GM12873 (cell line): ENCODE measurements at regions not wholly inside any gene's neighbourhood (a gene's known extent, or its start where the extent isn't known, plus 50 kb on each side); places are given as distances from the start of the nearest gene placed in this dataset.

Source experiments
- CTCF ChIP-seq: IDR thresholded peaks from 2 replicates; pipeline ENCODE4 v1.5.1; 2012; ENCODE audit warnings: low read depth, mild to moderate bottlenecking, moderate library complexity, low read length, control low read depth; ENCODE audit not compliant: insufficient read depth; ENCODE audit errors: missing control alignments

GRCh38 chrX:4043951-4044350, 330.5 kb upstream of the PRKX start:
- no peak for TF ChIP-seq CTCF

- TF ChIP-seq CTCF: no peak
Measured at GRCh38 chrX:4035874-4036273, 322.4 kb upstream of the PRKX start.

- no peak for TF ChIP-seq CTCF
Measured at GRCh38 chrX:4028151-4028550, 314.7 kb upstream of the PRKX start.

GRCh38 chrX:4005281-4005680, 291.8 kb upstream of the PRKX start:
- no peak for TF ChIP-seq CTCF

- TF ChIP-seq CTCF: no peak
Measured at GRCh38 chrX:4004822-4005221, 291.4 kb upstream of the PRKX start.

GRCh38 chrX:3994315-3994714, 280.9 kb upstream of the PRKX start:
- TF ChIP-seq CTCF: no peak

GRCh38 chrX:3990569-3990968, 277.1 kb upstream of the PRKX start:
- no peak for TF ChIP-seq CTCF

GRCh38 chrX:3968749-3969148, 255.3 kb upstream of the PRKX start:
- no peak for TF ChIP-seq CTCF
